NB4 (cell line): ENCODE measurements at regions not wholly inside any gene's neighbourhood (a gene's known extent, or its start where the extent isn't known, plus 50 kb on each side); places are given as distances from the start of the nearest gene placed in this dataset.

ENCODE experiments used
- CTCF ChIP-seq: IDR thresholded peaks from one replicate; pipeline ENCODE4 v1.5.1; 2012; ENCODE audit warnings: low read depth, low read length
- MAX ChIP-seq: IDR thresholded peaks from 2 replicates; pipeline ENCODE4 v1.6.1; 2011; ENCODE audit warnings: low read depth, low read length
- MYC ChIP-seq: IDR thresholded peaks from 2 replicates; pipeline ENCODE4 v1.6.1; 2011; ENCODE audit warnings: low read depth, low read length
- POLR2A ChIP-seq: IDR thresholded peaks from 2 replicates; pipeline ENCODE4 v1.6.1; 2011; ENCODE audit warnings: mild to moderate bottlenecking; ENCODE audit not compliant: insufficient read length; ENCODE audit errors: extremely low read depth

GRCh38 chr7:53539558-53539957, 504.1 kb downstream of the POM121L12 start:
- TF ChIP-seq CTCF (no peak), POLR2A (no peak), MAX (no peak), MYC (no peak)
